GM18505 (cell line): ENCODE measurements at regions not wholly inside any gene's neighbourhood (a gene's known extent, or its start where the extent isn't known, plus 50 kb on each side); places are given as distances from the start of the nearest gene placed in this dataset.

ENCODE experiments used
- ATAC-seq: cut with Tn5 transposase; IDR thresholded peaks from one replicate; pipeline ENCODE4 v1.9.1; 2021; ENCODE audit not compliant: unreplicated experiment
- POLR2A ChIP-seq: IDR thresholded peaks from 4 replicates; pipeline ENCODE4 v1.6.1; 2011; ENCODE audit warnings: borderline replicate concordance; ENCODE audit not compliant: insufficient read depth, insufficient read length; ENCODE audit errors: extremely low read depth

DNA sequence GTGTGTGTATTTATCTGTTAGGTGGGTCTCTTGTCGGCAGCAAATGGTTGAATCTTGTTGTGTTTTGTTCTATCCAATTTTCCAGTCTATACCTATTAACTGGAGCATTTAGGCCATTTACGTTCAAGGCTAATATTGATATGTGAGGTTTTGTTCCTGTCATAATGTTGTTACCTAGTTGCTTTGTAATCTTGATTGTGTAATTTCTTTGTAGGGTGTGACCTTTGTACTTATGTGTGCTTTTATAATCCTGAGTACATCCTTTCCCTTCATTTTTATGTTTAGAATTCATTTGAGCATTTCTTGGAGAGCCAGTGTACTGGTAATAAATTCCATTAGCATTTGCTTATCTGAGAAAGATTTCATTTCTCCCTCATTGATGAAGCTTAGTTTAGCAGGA lies 83.0 kb upstream of the MIR17HG start:
- ATAC-seq = no peak
- no peak for TF ChIP-seq POLR2A

DNA sequence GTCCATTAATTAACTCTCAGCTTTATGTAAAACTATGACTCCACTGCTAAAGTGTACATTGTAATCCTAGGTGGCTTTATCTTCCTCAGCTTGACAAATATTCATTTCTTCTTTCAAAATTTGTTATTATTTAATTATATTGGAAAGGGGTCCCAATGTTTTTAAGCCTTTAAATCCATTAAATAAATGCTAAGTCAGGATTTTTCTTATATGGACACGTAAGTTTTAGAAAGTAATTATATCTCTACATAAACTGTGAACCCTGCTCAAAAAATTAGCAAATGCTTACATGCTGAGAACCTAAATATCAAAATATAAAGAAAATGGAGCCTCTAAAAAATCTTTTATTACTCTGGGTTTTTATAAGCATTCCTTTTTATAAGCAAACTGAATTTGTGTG lies 78.2 kb upstream of the MIR17HG start:
- ATAC-seq = no peak

DNA sequence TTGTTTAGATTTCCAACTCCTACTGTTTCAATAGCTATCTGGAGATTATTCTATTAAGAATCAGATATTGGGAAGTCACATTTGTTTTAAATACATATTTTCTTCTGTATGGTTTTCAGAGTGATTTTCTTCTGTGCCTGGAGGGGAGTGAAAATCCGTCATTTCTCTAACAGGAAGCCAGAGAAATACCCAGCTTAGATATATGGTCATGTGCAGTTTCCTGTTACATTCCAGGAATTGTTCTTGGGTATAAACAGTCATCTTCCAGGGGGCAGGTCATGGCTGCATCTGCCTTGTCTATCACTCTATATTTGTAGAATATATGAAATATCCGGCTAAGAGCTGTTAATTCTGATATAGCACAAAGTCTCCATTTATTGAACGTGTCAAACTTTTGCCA lies 77.5 kb upstream of the MIR17HG start:
- no peak for ATAC-seq
- no peak for TF ChIP-seq POLR2A

More for the DNA sequence above, 78.2 kb upstream of the MIR17HG start:
- TF ChIP-seq POLR2A = no peak

DNA sequence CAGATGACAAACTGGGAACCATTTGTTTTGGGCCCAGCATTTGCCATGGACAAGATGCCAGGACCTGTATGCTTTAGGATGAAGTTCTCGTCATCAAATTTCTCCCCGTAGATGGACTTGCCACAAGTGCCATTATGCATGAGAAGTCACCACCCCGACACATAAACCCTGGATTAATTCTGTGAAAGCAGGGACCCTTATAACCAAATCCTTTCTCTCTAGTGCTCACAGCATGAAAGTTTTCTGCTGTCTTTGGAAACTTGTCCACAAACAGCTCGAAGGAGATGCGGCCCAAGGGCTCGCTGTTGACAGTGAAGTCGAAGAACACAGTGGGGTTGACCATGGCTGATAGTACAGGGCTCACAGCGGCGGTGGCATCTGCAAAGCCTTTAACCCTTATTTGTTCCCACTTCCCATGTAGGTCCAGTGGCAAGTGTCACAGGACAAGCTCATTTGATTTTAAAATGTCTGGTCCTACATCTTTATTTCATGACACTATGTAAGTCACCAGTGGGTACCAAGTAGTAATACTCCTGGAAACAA lies 75.2 kb upstream of the MIR17HG start:
- ATAC-seq = no peak
- TF ChIP-seq POLR2A = no peak

DNA sequence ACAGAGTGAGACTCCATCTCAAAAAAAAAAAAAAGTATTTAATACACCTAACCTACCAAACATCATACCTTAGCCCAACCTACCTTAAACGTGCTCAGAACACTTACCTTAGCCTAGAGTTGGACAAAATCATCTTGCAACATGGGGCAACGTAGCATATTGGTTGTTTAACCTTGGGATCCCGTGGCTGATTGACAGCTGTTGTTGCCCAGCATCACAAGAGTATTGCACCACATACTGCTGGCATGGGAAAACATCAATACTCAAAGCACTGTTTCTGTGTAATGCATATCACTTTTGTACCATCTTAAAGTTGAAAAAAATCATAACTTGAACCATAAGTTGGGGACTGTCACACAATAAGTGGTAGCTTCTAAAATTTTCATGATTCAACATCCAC lies 73.8 kb upstream of the MIR17HG start:
- ATAC-seq = no peak
- no peak for TF ChIP-seq POLR2A

DNA sequence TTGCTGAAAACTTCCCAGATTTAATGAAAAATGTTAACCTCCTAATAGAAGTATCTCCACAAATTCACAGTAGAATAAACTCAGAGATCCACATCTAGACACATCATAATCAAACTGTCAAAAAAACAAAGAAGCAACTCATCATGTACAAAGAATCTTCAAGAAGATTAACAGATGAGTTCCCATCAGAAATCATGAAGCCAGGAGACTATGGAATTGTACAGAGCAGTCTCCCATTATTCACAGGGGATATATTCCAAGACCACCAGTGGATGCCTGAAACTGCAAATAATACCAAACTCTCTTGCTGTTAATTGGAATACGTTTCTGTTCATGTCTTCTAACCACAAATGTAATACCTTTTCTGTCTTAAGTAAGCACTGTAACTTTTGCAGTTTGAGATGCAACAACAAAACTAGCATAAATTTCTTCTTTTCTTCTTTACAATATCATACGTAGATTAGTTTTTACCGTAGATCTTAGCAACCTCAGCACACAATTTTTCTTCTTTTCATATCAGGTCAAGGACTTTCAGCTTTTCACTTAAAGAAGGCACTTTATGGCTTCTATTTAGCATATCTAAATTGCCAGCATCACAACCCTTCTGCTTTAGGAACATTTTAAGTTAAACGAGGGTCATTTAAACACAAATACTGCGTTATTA lies 70.3 kb upstream of the MIR17HG start:
- TF ChIP-seq POLR2A = no peak
- no peak for ATAC-seq

DNA sequence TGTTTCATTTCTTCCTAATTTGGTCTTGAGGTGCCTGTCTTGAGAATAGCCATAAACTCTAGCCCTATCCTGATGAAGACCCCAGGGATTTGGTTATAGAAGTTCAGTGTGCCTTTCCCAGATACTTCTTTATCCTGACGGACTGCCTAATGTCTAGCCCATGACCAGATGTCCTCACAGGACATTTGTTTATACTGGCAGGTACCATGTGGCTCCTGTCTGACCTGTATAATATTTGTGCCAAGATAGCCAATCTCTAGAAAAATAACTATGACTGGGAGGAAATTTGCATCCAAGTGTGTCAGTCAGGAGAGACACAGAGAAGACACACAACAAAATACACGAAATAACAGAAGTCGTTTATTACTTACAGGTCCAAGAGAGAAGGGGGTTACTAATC lies 69.2 kb upstream of the MIR17HG start:
- no peak for ATAC-seq
- no peak for TF ChIP-seq POLR2A

DNA sequence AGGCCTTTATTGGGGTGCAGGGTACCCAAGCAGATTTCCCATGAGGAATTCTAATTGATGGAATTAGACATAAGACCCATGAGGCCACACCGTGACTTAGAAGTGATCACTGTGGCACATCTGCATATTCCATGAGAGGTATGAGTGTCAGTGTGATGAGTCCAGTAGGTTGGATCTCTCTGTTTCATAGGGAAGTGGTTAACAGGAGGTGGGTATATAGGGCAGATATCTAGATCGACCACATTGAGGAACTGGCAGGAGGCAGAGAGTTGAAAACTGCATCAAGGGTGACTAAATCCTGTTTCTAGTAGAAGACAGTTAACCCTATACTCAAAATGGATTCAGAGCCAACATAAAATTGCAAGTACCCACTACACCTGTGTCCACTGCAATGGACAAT lies 68.6 kb upstream of the MIR17HG start:
- TF ChIP-seq POLR2A = no peak
- ATAC-seq = no peak

DNA sequence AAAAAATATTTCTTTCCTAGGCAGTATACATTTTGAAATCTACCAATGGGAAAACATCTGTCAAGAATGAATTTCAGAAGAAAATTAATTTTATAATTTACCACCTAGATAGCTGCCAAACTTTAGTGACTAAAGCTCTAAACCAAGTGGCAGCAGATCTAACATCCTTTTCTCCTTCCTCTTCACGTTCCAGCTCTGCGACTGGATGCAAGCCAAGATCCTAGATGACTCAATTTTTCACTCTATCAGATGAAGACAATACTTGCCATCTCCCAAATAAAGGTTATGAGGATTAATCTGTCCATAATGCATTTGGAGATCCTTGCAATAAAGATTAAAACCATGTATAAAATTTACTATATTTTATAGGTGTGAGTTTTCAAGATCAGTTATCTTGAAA lies 66.7 kb upstream of the MIR17HG start:
- ATAC-seq = no peak
- TF ChIP-seq POLR2A = no peak

DNA sequence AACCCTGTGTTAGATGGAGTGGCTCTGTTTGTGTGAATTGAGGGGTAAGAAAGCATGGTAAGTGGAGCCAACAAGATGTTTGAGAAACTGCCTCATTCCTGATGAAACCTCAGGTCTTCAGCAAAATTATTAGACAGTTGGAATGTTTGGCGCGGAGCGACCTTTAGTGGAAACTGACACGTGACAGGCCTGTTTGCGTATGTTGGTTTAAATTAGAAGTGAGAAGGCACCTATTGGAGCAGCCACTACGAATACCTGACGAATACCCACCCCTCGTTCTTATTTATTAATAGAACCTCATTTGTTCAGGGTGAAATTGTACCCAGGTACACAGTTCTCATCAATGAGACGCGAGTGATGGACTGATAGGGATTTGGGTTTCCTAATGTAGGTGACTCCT lies 63.2 kb upstream of the MIR17HG start:
- no peak for TF ChIP-seq POLR2A
- ATAC-seq = no peak

DNA sequence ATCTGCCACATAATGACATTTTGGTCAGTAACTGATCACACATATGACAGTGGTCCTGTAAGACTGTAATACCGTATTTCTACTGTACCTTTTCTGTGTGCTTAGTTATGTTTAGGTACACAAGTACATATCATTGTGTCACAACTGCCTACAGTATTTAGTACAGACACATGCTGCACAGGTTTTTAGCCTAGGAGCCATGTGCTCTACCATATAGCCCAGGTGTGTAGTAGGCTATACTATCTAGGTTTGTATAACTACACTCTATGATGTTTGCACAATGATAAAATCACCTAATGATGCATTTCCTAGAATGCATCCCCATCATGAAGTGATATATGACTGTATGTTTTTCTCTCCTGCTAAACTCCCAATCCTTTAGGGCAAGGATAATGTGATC lies 61.2 kb upstream of the MIR17HG start:
- no peak for ATAC-seq
- no peak for TF ChIP-seq POLR2A

DNA sequence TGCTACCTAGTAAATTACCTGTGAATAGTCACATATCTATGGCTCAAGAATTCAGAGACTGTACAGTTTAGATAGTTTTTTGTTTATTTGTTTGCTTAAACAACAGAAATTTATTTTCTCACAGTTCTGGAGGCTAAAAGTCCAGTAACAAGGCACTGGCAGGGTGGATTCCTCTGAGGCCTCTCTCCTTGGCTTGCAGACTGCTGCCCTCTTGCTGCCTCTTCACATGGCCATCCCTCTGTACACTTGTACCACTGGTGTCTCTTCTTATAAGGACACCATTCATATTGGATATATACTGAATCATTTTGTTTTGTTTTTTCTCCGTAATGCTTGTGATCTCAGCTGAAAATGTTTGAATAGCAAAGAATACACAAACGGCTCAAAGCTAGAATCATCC lies 56.4 kb upstream of the MIR17HG start:
- TF ChIP-seq POLR2A = no peak
- no peak for ATAC-seq

DNA sequence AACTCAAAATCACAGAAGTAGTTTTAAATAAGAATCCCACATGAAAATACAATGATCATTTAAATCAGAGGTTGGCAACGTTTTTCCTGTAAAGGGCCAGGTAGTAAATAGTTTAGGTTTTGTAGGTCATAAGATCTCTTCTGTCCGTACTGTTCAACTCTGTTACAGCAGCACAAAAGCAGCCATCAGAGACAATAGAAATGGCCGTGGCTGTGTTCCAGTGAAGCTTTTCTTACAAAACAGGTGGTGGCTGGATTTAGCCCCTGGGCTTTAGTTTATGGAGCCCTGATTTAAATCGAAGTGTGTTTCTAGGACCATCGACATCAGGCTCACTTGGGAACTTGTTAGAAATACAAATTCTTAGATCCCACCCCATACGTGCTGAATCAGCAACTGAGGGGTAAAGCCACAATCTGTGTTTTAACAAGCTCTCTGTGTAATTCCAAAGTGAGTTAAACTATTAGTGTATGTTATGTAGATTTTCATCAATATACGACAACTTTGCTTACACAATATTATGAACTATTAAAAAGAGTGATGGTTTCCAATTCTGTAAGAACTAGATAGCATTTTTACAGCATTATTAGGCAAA lies 54.8 kb upstream of the MIR17HG start:
- TF ChIP-seq POLR2A = no peak
- ATAC-seq = no peak

DNA sequence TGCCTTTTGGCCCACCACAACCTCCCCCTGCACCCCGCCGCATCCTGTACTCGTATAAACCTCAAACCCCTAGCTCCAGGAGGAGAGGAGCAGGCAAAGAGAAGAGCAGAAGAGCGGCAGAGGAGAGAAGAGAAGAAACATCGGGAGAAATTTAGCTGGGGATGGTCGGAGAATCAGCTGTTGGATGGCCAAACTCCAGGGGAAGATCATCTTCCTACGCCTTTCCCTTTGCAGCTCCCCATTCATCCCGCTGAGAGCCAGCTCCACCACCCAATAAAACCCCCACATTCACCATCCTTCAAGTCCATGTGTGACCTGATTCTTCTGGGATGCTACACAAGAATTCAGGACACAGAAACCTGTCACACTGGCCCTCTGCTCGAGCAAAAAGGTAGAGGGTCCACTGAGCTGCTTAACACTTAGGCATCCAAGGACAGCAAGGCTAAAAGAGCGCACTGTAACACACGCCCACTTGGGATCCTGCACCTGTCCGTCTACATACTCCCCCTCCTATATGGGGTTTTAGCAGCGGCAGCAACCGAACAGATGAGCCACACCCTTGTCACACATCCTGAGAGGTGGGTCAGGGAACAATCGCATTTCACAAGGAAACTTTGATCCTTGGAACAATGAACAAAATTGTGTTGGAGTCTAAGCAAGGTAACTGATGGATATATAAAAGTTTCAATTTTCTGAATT lies 51.6 kb upstream of the MIR17HG start:
- ATAC-seq = no peak
- TF ChIP-seq POLR2A = no peak
